Liver (tissue), 8 donors: ENCODE measurements at regions not wholly inside any gene's neighbourhood (a gene's known extent, or its start where the extent isn't known, plus 50 kb on each side); places are given as distances from the start of the nearest gene placed in this dataset.

Experiments
- DNase-seq: peaks from one replicate; pipeline ENCODE4 v3.0.0-alpha.2; 2017; ENCODE audit warnings: low spot score
- H3K27ac ChIP-seq, 2 donors: one replicate each; pipeline ENCODE4 v1.7.0; 2013; ENCODE audit warnings: inconsistent platforms in 2 of 2, low read length in 2 of 2, control low read depth in 1 of 2, low read depth in 1 of 2, mild to moderate bottlenecking in 1 of 2
- H3K27me3 ChIP-seq, 4 donors: one replicate each; pipeline versions ENCODE4 v1.6.1 to v1.7.0; 2013; ENCODE audit warnings: low read length in 3 of 4, inconsistent platforms in 1 of 4, mild to moderate bottlenecking in 1 of 4, moderate library complexity in 1 of 4; ENCODE audit not compliant: control insufficient read depth in 4 of 4, insufficient read depth in 4 of 4
- H3K36me3 ChIP-seq, 4 donors: one replicate each; pipeline versions ENCODE4 v1.6.1 to v1.7.0; 2013; ENCODE audit warnings: low read length in 3 of 4, mild to moderate bottlenecking in 3 of 4, low read depth in 1 of 4, moderate library complexity in 1 of 4; ENCODE audit not compliant: control insufficient read depth in 4 of 4, insufficient read depth in 3 of 4
- H3K4me1 ChIP-seq, 4 donors: one replicate each; pipeline versions ENCODE4 v1.6.1 to v1.7.0; 2013; ENCODE audit warnings: low read length in 3 of 4, mild to moderate bottlenecking in 3 of 4, moderate library complexity in 1 of 4; ENCODE audit not compliant: control insufficient read depth in 4 of 4, insufficient read depth in 4 of 4
- H3K4me3 ChIP-seq, 3 donors: one replicate each; pipeline versions ENCODE4 v1.6.1 to v1.7.0; 2013; ENCODE audit warnings: low read length in 3 of 3, control low read depth in 1 of 3, low read depth in 1 of 3, mild to moderate bottlenecking in 1 of 3
- H3K9ac ChIP-seq, 2 donors: one replicate each; pipeline ENCODE4 v1.7.0; 2013; ENCODE audit warnings: low read length in 2 of 2, mild to moderate bottlenecking in 2 of 2, moderate library complexity in 2 of 2, control low read depth in 1 of 2, low read depth in 1 of 2
- H3K9me3 ChIP-seq, 4 donors: one replicate each; pipeline versions ENCODE4 v1.6.1 to v1.7.0; 2013; ENCODE audit warnings: low read length in 3 of 4; ENCODE audit not compliant: control insufficient read depth in 4 of 4
- EGR1 ChIP-seq, 2 donors: IDR thresholded peaks; 2 replicates each; pipeline ENCODE4 v1.6.1; 2016 to 2018; ENCODE audit warnings: antibody characterized with exemption in 2 of 2, low read depth in 2 of 2
- FOXA1 ChIP-seq: IDR thresholded peaks from 2 replicates; pipeline ENCODE4 v1.6.1; 2016; ENCODE audit warnings: antibody characterized with exemption
- FOXA2 ChIP-seq: IDR thresholded peaks from 2 replicates; pipeline ENCODE4 v1.6.1; 2016; ENCODE audit warnings: antibody characterized with exemption
- GABPA ChIP-seq, 2 donors: IDR thresholded peaks in 1 of 2; conservative IDR thresholded peaks in 1 of 2; 2 replicates each; pipeline ENCODE4 v1.6.1; 2016; ENCODE audit warnings: antibody characterized with exemption in 2 of 2, mild to moderate bottlenecking in 1 of 2, moderate library complexity in 1 of 2
- HNF4A ChIP-seq, 2 donors: conservative IDR thresholded peaks; 2 replicates each; pipeline ENCODE4 v1.6.1; 2016; ENCODE audit warnings: antibody characterized with exemption in 2 of 2, mild to moderate bottlenecking in 2 of 2
- HNF4G ChIP-seq: IDR thresholded peaks from 2 replicates; pipeline ENCODE4 v1.6.1; 2016; ENCODE audit warnings: antibody characterized with exemption
- JUND ChIP-seq, 2 donors: IDR thresholded peaks; 2 replicates each; pipeline ENCODE4 v1.6.1; 2016; ENCODE audit warnings: antibody characterized with exemption in 2 of 2
- NR2F2 ChIP-seq: IDR thresholded peaks from 2 replicates; pipeline ENCODE4 v1.6.1; 2016; ENCODE audit warnings: antibody characterized with exemption
- RAD21 ChIP-seq, 2 donors: IDR thresholded peaks; 2 replicates each; pipeline ENCODE4 v1.6.1; 2016; ENCODE audit warnings: antibody characterized with exemption in 2 of 2, mild to moderate bottlenecking in 2 of 2
- RXRA ChIP-seq, 2 donors: IDR thresholded peaks; 2 replicates each; pipeline ENCODE4 v1.6.1; 2017 to 2018; ENCODE audit warnings: antibody characterized with exemption in 2 of 2, mild to moderate bottlenecking in 1 of 2
- SP1 ChIP-seq: IDR thresholded peaks from 2 replicates; pipeline ENCODE4 v1.6.1; 2018; ENCODE audit warnings: antibody characterized with exemption, mild to moderate bottlenecking
- TAF1 ChIP-seq: conservative IDR thresholded peaks from 2 replicates; pipeline ENCODE4 v1.6.1; 2016; ENCODE audit warnings: antibody characterized with exemption, mild to moderate bottlenecking
- YY1 ChIP-seq: IDR thresholded peaks from 2 replicates; pipeline ENCODE4 v1.6.1; 2016; ENCODE audit warnings: antibody characterized with exemption, mild to moderate bottlenecking
- WGBS: extraction: QIAGEN DNeasy Blood & Tissue Kit; methylation state at CpG from one replicate; pipeline ENCODE4 v1.1.7; 2013; 5-methylcytosine and 5-hydroxymethylcytosine counted together
- TF ChIP-seq, protein P1 (sequence below): IDR thresholded peaks from 2 replicates; pipeline ENCODE4 v1.6.1; 2016; ENCODE audit warnings: antibody characterized with exemption
- TF ChIP-seq, protein P2 (sequence below): IDR thresholded peaks from 2 replicates; pipeline ENCODE4 v1.6.1; 2016; ENCODE audit warnings: antibody characterized with exemption
- TF ChIP-seq, protein P3 (sequence below): IDR thresholded peaks from 2 replicates; pipeline ENCODE4 v1.6.1; 2016; ENCODE audit warnings: antibody characterized with exemption
- TF ChIP-seq, protein P4 (sequence below): IDR thresholded peaks from 2 replicates; pipeline ENCODE4 v1.6.1; 2016; ENCODE audit warnings: antibody characterized with exemption, mild to moderate bottlenecking
- TF ChIP-seq, protein P5 (sequence below): fragments of 150-350 bp; IDR thresholded peaks from 2 replicates; pipeline ENCODE4 v1.5.1; 2017; ENCODE audit warnings: improper control_type of control experiment, low read depth, low read length; ENCODE audit not compliant: missing input control
- donor health status: healthy.
- donor health status: healthy.
- donor health status: healthy.
- donor health status: healthy.
- donor health status: healthy.

DNA sequence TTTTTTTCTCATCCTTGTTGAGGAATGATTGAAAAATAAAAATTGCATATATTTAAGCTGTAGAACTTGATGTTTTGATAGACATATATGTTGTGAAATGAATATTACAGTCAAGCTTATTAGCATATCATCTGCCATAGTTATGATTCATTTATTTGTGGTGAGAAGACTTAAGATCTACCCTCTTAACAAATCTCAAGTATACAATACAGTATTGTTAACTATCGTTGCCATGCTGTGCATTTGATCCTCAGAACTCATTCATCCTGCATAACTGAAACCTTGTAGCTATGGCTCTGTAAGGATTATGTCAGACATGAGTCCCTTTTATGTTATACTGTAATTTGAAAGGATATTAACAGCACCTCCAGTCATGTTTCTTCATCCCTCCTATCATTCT lies 2045.3 kb downstream of the ARAP2 start:
- no peak for DNase-seq
- H3K9ac ChIP-seq, result no peak overlapping the region
- H3K27ac ChIP-seq, result no peak overlapping the region
- WGBS, result 92% methylated on average over 1 of the region's 1 CpG
- peaks cover 0 to 6% (median 0%) of the 10 kb centered on the region in 4 donors for H3K9me3 ChIP-seq
- no peak for TF ChIP-seq YY1
- no peak for TF ChIP-seq TAF1
- TF ChIP-seq SP1, result no peak
- TF ChIP-seq GABPA (IDR thresholded peaks at IDR 0.05 in 1 of 2, conservative IDR thresholded peaks at IDR 0.05 in 1 of 2), result no peak
- TF ChIP-seq, protein P1, sequence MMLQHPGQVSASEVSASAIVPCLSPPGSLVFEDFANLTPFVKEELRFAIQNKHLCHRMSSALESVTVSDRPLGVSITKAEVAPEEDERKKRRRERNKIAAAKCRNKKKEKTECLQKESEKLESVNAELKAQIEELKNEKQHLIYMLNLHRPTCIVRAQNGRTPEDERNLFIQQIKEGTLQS, result no peak
- TF ChIP-seq, protein P2, sequence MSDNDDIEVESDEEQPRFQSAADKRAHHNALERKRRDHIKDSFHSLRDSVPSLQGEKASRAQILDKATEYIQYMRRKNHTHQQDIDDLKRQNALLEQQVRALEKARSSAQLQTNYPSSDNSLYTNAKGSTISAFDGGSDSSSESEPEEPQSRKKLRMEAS, result no peak
- TF ChIP-seq, protein P3, sequence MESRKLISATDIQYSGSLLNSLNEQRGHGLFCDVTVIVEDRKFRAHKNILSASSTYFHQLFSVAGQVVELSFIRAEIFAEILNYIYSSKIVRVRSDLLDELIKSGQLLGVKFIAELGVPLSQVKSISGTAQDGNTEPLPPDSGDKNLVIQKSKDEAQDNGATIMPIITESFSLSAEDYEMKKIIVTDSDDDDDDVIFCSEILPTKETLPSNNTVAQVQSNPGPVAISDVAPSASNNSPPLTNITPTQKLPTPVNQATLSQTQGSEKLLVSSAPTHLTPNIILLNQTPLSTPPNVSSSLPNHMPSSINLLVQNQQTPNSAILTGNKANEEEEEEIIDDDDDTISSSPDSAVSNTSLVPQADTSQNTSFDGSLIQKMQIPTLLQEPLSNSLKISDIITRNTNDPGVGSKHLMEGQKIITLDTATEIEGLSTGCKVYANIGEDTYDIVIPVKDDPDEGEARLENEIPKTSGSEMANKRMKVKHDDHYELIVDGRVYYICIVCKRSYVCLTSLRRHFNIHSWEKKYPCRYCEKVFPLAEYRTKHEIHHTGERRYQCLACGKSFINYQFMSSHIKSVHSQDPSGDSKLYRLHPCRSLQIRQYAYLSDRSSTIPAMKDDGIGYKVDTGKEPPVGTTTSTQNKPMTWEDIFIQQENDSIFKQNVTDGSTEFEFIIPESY, result no peak
- no peak for TF ChIP-seq JUND (IDR thresholded peaks at IDR 0.05)
- TF ChIP-seq NR2F2, result no peak
- TF ChIP-seq, protein P4, sequence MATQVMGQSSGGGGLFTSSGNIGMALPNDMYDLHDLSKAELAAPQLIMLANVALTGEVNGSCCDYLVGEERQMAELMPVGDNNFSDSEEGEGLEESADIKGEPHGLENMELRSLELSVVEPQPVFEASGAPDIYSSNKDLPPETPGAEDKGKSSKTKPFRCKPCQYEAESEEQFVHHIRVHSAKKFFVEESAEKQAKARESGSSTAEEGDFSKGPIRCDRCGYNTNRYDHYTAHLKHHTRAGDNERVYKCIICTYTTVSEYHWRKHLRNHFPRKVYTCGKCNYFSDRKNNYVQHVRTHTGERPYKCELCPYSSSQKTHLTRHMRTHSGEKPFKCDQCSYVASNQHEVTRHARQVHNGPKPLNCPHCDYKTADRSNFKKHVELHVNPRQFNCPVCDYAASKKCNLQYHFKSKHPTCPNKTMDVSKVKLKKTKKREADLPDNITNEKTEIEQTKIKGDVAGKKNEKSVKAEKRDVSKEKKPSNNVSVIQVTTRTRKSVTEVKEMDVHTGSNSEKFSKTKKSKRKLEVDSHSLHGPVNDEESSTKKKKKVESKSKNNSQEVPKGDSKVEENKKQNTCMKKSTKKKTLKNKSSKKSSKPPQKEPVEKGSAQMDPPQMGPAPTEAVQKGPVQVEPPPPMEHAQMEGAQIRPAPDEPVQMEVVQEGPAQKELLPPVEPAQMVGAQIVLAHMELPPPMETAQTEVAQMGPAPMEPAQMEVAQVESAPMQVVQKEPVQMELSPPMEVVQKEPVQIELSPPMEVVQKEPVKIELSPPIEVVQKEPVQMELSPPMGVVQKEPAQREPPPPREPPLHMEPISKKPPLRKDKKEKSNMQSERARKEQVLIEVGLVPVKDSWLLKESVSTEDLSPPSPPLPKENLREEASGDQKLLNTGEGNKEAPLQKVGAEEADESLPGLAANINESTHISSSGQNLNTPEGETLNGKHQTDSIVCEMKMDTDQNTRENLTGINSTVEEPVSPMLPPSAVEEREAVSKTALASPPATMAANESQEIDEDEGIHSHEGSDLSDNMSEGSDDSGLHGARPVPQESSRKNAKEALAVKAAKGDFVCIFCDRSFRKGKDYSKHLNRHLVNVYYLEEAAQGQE, result no peak
- TF ChIP-seq HNF4A (conservative IDR thresholded peaks at IDR 0.05), result no peak
- H3K36me3 ChIP-seq, result no peaks in the 10 kb centered on the region
- H3K4me1 ChIP-seq, result peaks cover 0 to 7% (median 2%) of the 10 kb centered on the region in 4 donors
- no peak overlapping the region for H3K4me3 ChIP-seq
- no peaks in the 10 kb centered on the region for H3K27me3 ChIP-seq

DNA sequence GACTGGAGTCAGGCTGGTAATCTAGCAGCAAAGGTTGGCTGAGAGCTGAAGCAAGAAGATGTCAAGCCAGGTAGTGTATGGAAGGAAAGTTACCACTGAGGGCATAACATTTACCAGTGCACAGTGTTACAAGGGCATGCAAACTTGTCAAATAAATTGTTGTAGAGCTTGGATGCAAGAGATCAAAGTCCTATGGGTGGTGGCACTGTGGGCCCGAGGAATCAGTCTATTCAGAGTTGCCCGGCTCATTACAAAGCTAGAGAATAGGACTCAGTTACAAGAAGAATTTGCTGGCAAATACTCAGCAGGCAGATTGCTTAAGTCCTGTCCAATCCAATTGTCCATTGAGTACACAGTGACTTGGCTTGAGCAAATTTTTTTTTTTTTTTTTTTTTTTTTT lies 2043.8 kb downstream of the ARAP2 start:
- Histone ChIP-seq H3K9me3 (peaks cover 0 to 6% (median 0%) of the 10 kb centered on the region in 4 donors), H3K4me1 (peaks cover 0 to 7% (median 2%) of the 10 kb centered on the region in 4 donors), H3K9ac (no peak overlapping the region), H3K4me3 (no peak overlapping the region), H3K27ac (peak overlapping the region; percentile 6 to 36), H3K27me3 (no peaks in the 10 kb centered on the region), H3K36me3 (no peaks in the 10 kb centered on the region)
- no peak for DNase-seq
- 34% methylated on average over 2 of the region's 2 CpGs for whole genome bisulfite sequencing
- TF ChIP-seq RXRA (IDR thresholded peaks at IDR 0.05) (peak in 1 of 2 donors; percentile 81), RAD21 (IDR thresholded peaks at IDR 0.05) (peak in 1 of 2 donors; percentile 57), SP1 (no peak), HNF4A (conservative IDR thresholded peaks at IDR 0.05) (peak; percentile 21 to 95), HNF4G (no peak), EGR1 (IDR thresholded peaks at IDR 0.05; ENCODE audit: low read depth in 2 of 2) (no peak), TAF1 (no peak), JUND (IDR thresholded peaks at IDR 0.05) (peak in 1 of 2 donors; percentile 73), GABPA (IDR thresholded peaks at IDR 0.05 in 1 of 2, conservative IDR thresholded peaks at IDR 0.05 in 1 of 2) (no peak), YY1 (peak; percentile 72), FOXA2 (no peak), FOXA1 (peak; percentile 29), NR2F2 (no peak)
- TF ChIP-seq, protein P5, sequence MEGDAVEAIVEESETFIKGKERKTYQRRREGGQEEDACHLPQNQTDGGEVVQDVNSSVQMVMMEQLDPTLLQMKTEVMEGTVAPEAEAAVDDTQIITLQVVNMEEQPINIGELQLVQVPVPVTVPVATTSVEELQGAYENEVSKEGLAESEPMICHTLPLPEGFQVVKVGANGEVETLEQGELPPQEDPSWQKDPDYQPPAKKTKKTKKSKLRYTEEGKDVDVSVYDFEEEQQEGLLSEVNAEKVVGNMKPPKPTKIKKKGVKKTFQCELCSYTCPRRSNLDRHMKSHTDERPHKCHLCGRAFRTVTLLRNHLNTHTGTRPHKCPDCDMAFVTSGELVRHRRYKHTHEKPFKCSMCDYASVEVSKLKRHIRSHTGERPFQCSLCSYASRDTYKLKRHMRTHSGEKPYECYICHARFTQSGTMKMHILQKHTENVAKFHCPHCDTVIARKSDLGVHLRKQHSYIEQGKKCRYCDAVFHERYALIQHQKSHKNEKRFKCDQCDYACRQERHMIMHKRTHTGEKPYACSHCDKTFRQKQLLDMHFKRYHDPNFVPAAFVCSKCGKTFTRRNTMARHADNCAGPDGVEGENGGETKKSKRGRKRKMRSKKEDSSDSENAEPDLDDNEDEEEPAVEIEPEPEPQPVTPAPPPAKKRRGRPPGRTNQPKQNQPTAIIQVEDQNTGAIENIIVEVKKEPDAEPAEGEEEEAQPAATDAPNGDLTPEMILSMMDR, result no peak
- TF ChIP-seq, protein P1, result no peak
- TF ChIP-seq, protein P3, result peak; percentile 67
- TF ChIP-seq, protein P4, result peak; percentile 68
